Mesothelial cell of epicardium (in vitro differentiated cells): ENCODE measurements at regions not wholly inside any gene's neighbourhood (a gene's known extent, or its start where the extent isn't known, plus 50 kb on each side); places are given as distances from the start of the nearest gene placed in this dataset.
"Not testable (repeated sequence)": the region's sequence is repeated elsewhere in the genome, so short reads cannot be mapped to it uniquely, and the experiment has no call there.

Experiments used
- DNase-seq, 2 experiments: peaks; one replicate each; pipeline ENCODE4 v3.0.0; 2021; ENCODE audit warnings: low spot score in 2 of 2; ENCODE audit not compliant: unreplicated experiment in 2 of 2
- H3K27ac Mint-ChIP-seq: 2 replicates; pipeline ENCODE4 v1.8.0; 2021; ENCODE audit warnings: mixed read lengths
- H3K27me3 Mint-ChIP-seq: 2 replicates; pipeline ENCODE4 v1.8.0; 2021; ENCODE audit warnings: low read depth, mixed read lengths
- H3K36me3 Mint-ChIP-seq: 2 replicates; pipeline ENCODE4 v1.8.0; 2021; ENCODE audit warnings: mixed read lengths
- H3K4me1 Mint-ChIP-seq: 2 replicates; pipeline ENCODE4 v1.8.0; 2021; ENCODE audit warnings: mixed read lengths
- H3K4me3 Mint-ChIP-seq: 2 replicates; pipeline ENCODE4 v1.8.0; 2021; ENCODE audit warnings: mild to moderate bottlenecking, moderate library complexity, mixed read lengths
- H3K9me3 Mint-ChIP-seq: 2 replicates; pipeline ENCODE4 v1.8.0; 2021; ENCODE audit warnings: mixed read lengths
- TF ChIP-seq, protein P1 (sequence below): fragments of 200-600 bp; sonication (generic); IDR thresholded peaks from one replicate; pipeline ENCODE4 v1.5.0; 2021; ENCODE audit warnings: antibody characterized with exemption; ENCODE audit not compliant: unreplicated experiment

GRCh38 chr5:29213475-29213874 is 1980.0 kb upstream of the CDH6 start:
- Mint-ChIP-seq H3K27ac (no peak overlapping the region), H3K36me3 (no peaks in the 10 kb centered on the region), H3K4me3 (no peak overlapping the region), H3K4me1 (no peaks in the 10 kb centered on the region), H3K27me3 (no peaks in the 10 kb centered on the region), H3K9me3 (no peaks in the 10 kb centered on the region)
- no peak for DNase-seq
- TF ChIP-seq, protein P1, sequence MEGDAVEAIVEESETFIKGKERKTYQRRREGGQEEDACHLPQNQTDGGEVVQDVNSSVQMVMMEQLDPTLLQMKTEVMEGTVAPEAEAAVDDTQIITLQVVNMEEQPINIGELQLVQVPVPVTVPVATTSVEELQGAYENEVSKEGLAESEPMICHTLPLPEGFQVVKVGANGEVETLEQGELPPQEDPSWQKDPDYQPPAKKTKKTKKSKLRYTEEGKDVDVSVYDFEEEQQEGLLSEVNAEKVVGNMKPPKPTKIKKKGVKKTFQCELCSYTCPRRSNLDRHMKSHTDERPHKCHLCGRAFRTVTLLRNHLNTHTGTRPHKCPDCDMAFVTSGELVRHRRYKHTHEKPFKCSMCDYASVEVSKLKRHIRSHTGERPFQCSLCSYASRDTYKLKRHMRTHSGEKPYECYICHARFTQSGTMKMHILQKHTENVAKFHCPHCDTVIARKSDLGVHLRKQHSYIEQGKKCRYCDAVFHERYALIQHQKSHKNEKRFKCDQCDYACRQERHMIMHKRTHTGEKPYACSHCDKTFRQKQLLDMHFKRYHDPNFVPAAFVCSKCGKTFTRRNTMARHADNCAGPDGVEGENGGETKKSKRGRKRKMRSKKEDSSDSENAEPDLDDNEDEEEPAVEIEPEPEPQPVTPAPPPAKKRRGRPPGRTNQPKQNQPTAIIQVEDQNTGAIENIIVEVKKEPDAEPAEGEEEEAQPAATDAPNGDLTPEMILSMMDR = no peak

- Mint-ChIP-seq H3K36me3 (no peaks in the 10 kb centered on the region), H3K4me1 (no peaks in the 10 kb centered on the region), H3K27me3 (no peaks in the 10 kb centered on the region), H3K4me3 (no peak overlapping the region), H3K27ac (no peak overlapping the region), H3K9me3 (no peaks in the 10 kb centered on the region)
- DNase-seq = no peak
- TF ChIP-seq, protein P1 = no peak
Measured at GRCh38 chr5:29208024-29208423, 1985.5 kb upstream of the CDH6 start.

DNA sequence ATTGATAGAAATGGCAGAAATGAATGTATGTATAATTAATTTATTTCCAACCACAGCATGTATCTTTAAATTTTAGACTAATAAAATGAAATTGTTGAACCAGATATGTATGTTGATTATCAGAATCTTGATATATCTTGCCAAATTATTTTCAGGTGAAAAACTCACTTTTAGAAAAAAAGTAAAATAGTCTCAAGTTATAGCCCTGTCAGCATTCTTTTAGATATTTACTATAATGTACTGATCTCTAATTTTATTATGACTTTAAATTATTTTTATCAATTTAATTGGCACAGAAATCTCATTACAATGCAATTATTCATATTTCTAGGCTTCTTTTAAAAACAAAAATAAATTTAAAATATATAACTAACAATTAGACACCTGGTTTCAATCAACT is 1990.4 kb upstream of the CDH6 start:
- no peak overlapping the region for H3K4me3 Mint-ChIP-seq
- TF ChIP-seq, protein P1 = no peak
- H3K27me3 Mint-ChIP-seq = no peaks in the 10 kb centered on the region
- no peaks in the 10 kb centered on the region for H3K4me1 Mint-ChIP-seq
- no peak overlapping the region for H3K27ac Mint-ChIP-seq
- no peaks in the 10 kb centered on the region for H3K9me3 Mint-ChIP-seq
- no peaks in the 10 kb centered on the region for H3K36me3 Mint-ChIP-seq
- DNase-seq = no peak

DNA sequence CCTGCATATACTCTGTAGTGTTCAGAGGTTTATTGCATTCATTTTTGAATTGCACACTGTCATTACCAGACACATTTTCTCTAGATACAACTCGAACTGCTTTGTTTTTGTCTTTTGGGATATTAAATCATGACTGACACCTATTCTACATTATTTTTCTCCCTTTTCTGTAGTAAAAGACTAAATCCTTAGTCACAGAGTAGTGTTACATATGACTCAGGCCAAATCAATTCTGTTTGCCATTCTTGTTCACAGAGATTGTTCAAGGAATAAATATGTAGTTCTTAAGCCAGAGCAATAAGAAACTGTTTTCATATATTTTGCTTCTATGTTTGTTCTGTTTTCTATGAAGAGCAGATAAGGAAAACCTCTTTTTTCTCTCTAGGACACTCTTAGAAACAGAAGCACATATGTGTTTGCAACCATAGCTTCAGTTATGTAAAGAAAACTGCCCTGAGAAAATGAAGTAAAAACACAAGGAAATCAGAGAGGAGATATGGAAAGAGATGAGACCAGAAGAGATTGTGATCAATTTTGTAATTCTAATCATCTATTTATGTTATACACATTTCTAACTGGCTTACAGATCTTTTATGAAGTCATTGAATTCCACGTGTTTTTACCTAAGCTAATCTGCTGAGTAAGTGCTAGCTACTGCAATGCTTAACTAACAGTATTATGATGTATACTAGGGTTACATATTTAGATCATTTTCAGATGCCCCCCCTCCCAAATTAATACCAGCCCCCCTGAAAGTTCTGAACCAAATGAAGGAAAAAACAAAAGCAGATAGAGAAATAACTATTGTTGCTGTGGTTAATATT is 1995.6 kb upstream of the CDH6 start:
- Mint-ChIP-seq H3K36me3 (no peaks in the 10 kb centered on the region), H3K4me3 (no peak overlapping the region), H3K27ac (no peak overlapping the region)

DNA sequence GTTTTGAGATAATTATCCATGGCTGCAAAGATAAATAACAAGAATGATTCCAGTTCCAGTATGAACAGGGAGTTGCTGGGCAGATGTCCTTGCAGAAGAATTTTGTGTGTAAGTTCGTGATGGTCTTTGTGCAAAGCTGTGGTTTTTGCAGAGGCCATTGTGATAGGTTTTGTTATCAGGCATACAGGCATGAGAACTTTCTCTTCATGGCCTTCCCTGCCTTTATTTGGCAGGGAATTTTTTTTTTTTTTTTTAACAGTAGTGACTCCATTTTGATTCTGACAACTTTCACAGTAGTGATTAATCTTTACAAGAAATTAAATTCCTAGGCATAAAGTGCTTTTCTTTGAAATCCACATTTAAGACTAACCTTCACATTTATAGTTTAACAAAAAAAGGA is 1999.5 kb upstream of the CDH6 start:
- H3K27ac Mint-ChIP-seq = no peak overlapping the region
- H3K4me3 Mint-ChIP-seq = no peak overlapping the region
- no peak for DNase-seq
- TF ChIP-seq, protein P1 = no peak
- no peaks in the 10 kb centered on the region for H3K9me3 Mint-ChIP-seq
- H3K36me3 Mint-ChIP-seq = no peaks in the 10 kb centered on the region
- no peaks in the 10 kb centered on the region for H3K4me1 Mint-ChIP-seq
- H3K27me3 Mint-ChIP-seq = no peaks in the 10 kb centered on the region

More for the DNA sequence above, 1995.6 kb upstream of the CDH6 start:
- H3K4me1 Mint-ChIP-seq = no peaks in the 10 kb centered on the region
- no peak for DNase-seq
- TF ChIP-seq, protein P1 = no peak
- H3K27me3 Mint-ChIP-seq = no peaks in the 10 kb centered on the region
- H3K9me3 Mint-ChIP-seq = no peaks in the 10 kb centered on the region

- not testable (repeated sequence) for DNase-seq, H3K4me1 Mint-ChIP-seq, H3K9me3 Mint-ChIP-seq, H3K27ac Mint-ChIP-seq, H3K27me3 Mint-ChIP-seq, H3K4me3 Mint-ChIP-seq, H3K36me3 Mint-ChIP-seq
Measured at GRCh38 chr5:29191269-29192048, 2002.0 kb upstream of the CDH6 start.

- H3K4me1 Mint-ChIP-seq, H3K4me3 Mint-ChIP-seq, H3K36me3 Mint-ChIP-seq, H3K27me3 Mint-ChIP-seq, DNase-seq, H3K9me3 Mint-ChIP-seq, H3K27ac Mint-ChIP-seq: not testable (repeated sequence)
Measured at GRCh38 chr5:29190398-29190797, 2003.1 kb upstream of the CDH6 start.

DNA sequence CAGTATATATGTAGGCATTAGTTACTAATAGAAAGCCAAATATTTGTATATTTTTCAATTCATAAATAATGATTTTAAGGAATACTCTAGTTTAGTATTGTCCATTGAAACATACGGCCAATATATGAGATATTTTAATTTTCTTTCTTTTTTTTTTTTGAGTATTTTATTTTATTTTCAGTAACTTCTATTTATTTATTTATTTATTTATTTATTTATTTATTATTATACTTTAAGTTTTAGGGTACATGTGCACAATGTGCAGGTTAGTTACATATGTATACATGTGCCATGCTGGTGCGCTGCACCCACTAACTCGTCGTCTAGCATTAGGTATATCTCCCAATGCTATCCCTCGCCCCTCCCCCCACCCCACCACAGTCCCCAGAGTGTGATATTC is 2007.1 kb upstream of the CDH6 start:
- not testable (repeated sequence) for H3K27me3 Mint-ChIP-seq, H3K27ac Mint-ChIP-seq, H3K4me3 Mint-ChIP-seq, DNase-seq, H3K4me1 Mint-ChIP-seq, H3K36me3 Mint-ChIP-seq
- peaks cover 21% of the 10 kb centered on the region for H3K9me3 Mint-ChIP-seq
